ENCODE measurements at regions not wholly inside any gene's neighbourhood (a gene's known extent, or its start where the extent isn't known, plus 50 kb on each side); places are given as distances from the start of the nearest gene placed in this dataset.

DNA sequence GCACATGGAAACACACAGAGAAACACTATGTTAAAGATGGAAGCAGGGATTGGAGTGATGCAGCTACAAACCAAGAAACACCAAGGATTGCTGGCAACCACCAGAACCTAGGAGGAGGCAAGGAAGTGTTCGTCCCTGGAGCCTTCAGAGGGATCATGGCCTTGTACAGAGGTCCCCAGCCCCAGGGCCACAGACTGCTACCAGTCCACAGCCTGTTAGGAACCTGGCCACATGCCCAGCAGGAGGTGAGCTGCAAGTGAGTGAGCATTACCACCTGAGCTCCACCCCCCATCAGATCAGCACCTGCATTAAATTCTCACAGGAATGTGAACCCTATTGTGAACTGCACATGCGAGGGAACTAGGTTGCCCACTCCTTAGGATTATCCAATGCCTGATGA, 505.7 kb upstream of the MDFIC2 start:
- no peak overlapping the region for H3K9ac ChIP-seq (ENCODE audit: low read depth, low read length)
- no peak overlapping the region for H3K4me3 ChIP-seq (ENCODE audit: low read length)
- WGBS = 95% methylated on average over 2 of the region's 2 CpGs
- H3K36me3 ChIP-seq (ENCODE audit: insufficient read depth, low read length) = no peaks in the 10 kb centered on the region
- H3K9me3 ChIP-seq (ENCODE audit: insufficient read depth, low read depth, low read length) = peaks cover 12% of the 10 kb centered on the region
- H3K27me3 ChIP-seq (ENCODE audit: insufficient read depth, low read length) = no peaks in the 10 kb centered on the region
- H3K4me1 ChIP-seq (ENCODE audit: insufficient read depth, low read length) = no peaks in the 10 kb centered on the region
- H3K27ac ChIP-seq (ENCODE audit: low read depth, low read length) = no peak overlapping the region

DNA sequence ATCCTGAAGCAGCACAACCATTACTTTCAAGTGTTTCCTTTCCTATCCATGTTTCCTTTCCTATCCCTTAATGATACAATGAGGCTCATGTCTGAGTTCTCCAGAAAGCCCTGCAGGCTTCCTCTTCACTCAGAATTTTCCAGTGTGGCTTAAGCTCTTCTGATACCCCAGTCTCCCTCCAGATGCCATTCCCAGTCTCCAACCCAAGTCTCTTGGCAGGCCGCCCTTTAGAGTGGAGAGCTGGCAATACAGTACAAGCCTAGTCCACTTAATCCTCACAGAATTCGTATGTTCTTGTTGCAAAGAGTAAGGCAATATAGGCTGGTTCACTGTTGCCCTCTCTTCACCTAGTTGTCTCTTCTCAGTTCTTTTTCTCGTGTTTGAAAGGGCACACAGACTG, 503.9 kb upstream of the MDFIC2 start:
- WGBS = 95% methylated on average over 3 of the region's 3 CpGs
- no peak overlapping the region for H3K9ac ChIP-seq (ENCODE audit: low read depth, low read length)

DNA sequence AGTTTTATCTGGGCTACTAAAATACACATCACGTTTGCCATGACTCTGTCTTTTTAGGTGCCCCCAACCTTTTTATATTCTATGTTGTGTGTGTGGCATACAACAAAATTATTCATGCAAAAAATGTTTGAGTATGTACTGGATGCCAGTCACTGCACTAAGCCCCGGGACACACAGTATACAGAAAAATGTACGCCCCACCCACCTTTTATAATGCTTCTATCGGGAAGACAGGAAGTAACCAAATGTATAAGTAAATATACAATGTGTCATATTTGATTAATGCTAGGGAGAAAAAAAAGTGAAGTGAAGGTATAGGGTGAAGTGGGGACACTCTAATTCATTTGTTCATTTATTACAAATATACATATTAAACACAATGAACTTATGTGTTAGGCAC, 503.4 kb upstream of the MDFIC2 start:
- 89% methylated on average over 1 of the region's 4 CpGs for WGBS
- H3K27me3 ChIP-seq (ENCODE audit: insufficient read depth, low read length) = no peaks in the 10 kb centered on the region
- H3K27ac ChIP-seq (ENCODE audit: low read depth, low read length) = no peak overlapping the region

More for the DNA sequence above, 503.9 kb upstream of the MDFIC2 start:
- Histone ChIP-seq H3K27ac (ENCODE audit: low read depth, low read length) (no peak overlapping the region), H3K4me1 (ENCODE audit: insufficient read depth, low read length) (no peaks in the 10 kb centered on the region), H3K4me3 (ENCODE audit: low read length) (no peak overlapping the region), H3K9me3 (ENCODE audit: insufficient read depth, low read depth, low read length) (peaks cover 12% of the 10 kb centered on the region), H3K36me3 (ENCODE audit: insufficient read depth, low read length) (no peaks in the 10 kb centered on the region), H3K27me3 (ENCODE audit: insufficient read depth, low read length) (no peaks in the 10 kb centered on the region)

DNA sequence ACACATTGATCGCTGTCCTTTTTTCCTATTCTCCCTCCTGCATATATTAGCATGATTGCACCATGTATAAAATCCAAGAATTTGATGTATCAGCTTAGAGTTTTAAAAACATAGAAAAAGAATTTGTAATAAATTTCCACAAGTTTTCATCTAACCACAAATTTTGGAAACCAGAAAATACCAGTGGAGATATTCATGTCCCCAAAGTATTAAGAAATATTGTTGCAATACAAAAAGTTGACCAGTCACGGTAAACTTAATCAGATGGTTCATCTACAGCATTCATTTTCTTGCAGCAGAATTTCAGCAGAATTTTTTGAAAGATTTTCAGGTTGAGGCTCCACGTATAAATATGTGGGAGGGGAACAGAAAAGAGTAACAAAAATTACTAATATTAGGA, 500.9 kb upstream of the MDFIC2 start:
- WGBS = 96% methylated on average over 2 of the region's 3 CpGs

More for the DNA sequence above, 503.4 kb upstream of the MDFIC2 start:
- no peaks in the 10 kb centered on the region for H3K4me1 ChIP-seq (ENCODE audit: insufficient read depth, low read length)
- peaks cover 12% of the 10 kb centered on the region for H3K9me3 ChIP-seq (ENCODE audit: insufficient read depth, low read depth, low read length)
- no peak overlapping the region for H3K4me3 ChIP-seq (ENCODE audit: low read length)
- no peak overlapping the region for H3K9ac ChIP-seq (ENCODE audit: low read depth, low read length)
- no peaks in the 10 kb centered on the region for H3K36me3 ChIP-seq (ENCODE audit: insufficient read depth, low read length)

DNA sequence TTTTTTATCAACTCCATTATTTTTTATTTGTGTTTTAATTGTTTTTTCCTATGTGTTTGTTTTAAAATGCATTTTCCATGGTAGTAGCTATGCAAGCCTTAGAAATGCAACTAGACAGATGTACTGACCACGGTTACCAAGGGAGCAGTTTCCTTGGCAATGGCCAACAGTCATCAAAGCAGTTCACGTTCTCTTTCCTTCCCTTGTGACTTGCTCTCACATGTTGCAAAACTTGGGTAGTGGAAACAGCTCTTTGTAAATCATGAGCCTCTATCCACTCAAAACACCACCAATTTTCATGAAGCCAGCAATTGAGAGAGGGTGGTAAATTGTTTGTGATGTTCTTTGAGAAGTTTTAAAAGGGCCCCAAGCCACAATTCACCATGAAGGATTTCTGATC, 499.4 kb upstream of the MDFIC2 start:
- H3K4me1 ChIP-seq (ENCODE audit: insufficient read depth, low read length) = no peaks in the 10 kb centered on the region
- H3K9ac ChIP-seq (ENCODE audit: low read depth, low read length) = no peak overlapping the region
- H3K4me3 ChIP-seq (ENCODE audit: low read length) = no peak overlapping the region
- H3K9me3 ChIP-seq (ENCODE audit: insufficient read depth, low read depth, low read length) = peaks cover 5% of the 10 kb centered on the region; the same call in 1 of the 2 replicates
- 89% methylated on average over 2 of the region's 2 CpGs for WGBS
- no peak overlapping the region for H3K27ac ChIP-seq (ENCODE audit: low read depth, low read length)
- H3K36me3 ChIP-seq (ENCODE audit: insufficient read depth, low read length) = no peaks in the 10 kb centered on the region
- no peaks in the 10 kb centered on the region for H3K27me3 ChIP-seq (ENCODE audit: insufficient read depth, low read length)

More for the DNA sequence above, 500.9 kb upstream of the MDFIC2 start:
- H3K9me3 ChIP-seq (ENCODE audit: insufficient read depth, low read depth, low read length) = peaks cover 12% of the 10 kb centered on the region
- H3K4me3 ChIP-seq (ENCODE audit: low read length) = no peak overlapping the region
- H3K36me3 ChIP-seq (ENCODE audit: insufficient read depth, low read length) = no peaks in the 10 kb centered on the region
- H3K4me1 ChIP-seq (ENCODE audit: insufficient read depth, low read length) = no peaks in the 10 kb centered on the region
- H3K27me3 ChIP-seq (ENCODE audit: insufficient read depth, low read length) = no peaks in the 10 kb centered on the region
- H3K9ac ChIP-seq (ENCODE audit: low read depth, low read length) = no peak overlapping the region
- H3K27ac ChIP-seq (ENCODE audit: low read depth, low read length) = no peak overlapping the region

DNA sequence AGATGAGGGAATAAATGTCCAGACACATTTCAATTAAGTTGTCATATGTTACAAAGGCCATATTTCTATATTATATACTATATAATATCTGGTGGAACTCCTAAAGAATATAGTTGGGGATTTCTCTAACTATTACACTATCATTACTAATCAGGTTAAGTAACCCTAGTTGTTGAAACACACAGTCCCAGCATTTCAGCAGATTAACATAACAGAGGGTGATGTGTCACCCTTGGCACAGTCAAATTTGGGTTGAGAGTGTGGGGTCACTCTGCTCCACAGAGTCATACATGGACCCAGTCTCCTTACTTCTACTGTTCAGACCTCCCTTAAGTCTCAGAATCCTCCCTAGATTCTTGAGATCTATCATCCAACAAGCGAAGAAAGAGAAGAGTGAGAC, 496.4 kb upstream of the MDFIC2 start:
- 100% methylated on average over 1 of the region's 1 CpG for WGBS
- H3K4me1 ChIP-seq (ENCODE audit: insufficient read depth, low read length) = no peaks in the 10 kb centered on the region
- H3K27ac ChIP-seq (ENCODE audit: low read depth, low read length) = no peak overlapping the region
- no peaks in the 10 kb centered on the region for H3K36me3 ChIP-seq (ENCODE audit: insufficient read depth, low read length)
- H3K9ac ChIP-seq (ENCODE audit: low read depth, low read length) = no peak overlapping the region
- no peak overlapping the region for H3K4me3 ChIP-seq (ENCODE audit: low read length)
- H3K27me3 ChIP-seq (ENCODE audit: insufficient read depth, low read length) = no peaks in the 10 kb centered on the region
- H3K9me3 ChIP-seq (ENCODE audit: insufficient read depth, low read depth, low read length) = no peaks in the 10 kb centered on the region

DNA sequence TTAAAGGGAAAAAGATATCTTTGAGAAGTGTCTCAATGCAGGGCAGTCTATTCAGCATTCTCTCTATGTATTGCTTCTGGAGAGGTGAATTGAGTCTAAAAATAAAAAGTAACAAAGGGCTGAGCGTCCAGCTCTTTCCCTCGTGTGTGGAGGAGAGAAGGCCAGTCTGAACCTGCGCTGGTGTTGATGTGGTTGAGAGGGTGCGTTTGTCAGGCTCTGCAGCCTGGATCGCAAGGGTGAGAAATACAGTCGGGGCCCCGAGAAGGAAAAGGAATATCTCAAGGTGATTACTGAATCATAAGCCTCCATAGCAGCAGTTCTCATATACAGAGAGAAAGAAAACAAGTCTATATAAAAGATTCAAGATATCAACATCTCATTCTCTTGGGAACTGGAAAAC, 494.1 kb upstream of the MDFIC2 start:
- Histone ChIP-seq H3K4me1 (ENCODE audit: insufficient read depth, low read length) (no peaks in the 10 kb centered on the region), H3K36me3 (ENCODE audit: insufficient read depth, low read length) (no peaks in the 10 kb centered on the region), H3K27ac (ENCODE audit: low read depth, low read length) (no peak overlapping the region), H3K9ac (ENCODE audit: low read depth, low read length) (no peak overlapping the region), H3K27me3 (ENCODE audit: insufficient read depth, low read length) (no peaks in the 10 kb centered on the region), H3K9me3 (ENCODE audit: insufficient read depth, low read depth, low read length) (no peaks in the 10 kb centered on the region), H3K4me3 (ENCODE audit: low read length) (no peak overlapping the region)
- WGBS = 92% methylated on average over 4 of the region's 7 CpGs

DNA sequence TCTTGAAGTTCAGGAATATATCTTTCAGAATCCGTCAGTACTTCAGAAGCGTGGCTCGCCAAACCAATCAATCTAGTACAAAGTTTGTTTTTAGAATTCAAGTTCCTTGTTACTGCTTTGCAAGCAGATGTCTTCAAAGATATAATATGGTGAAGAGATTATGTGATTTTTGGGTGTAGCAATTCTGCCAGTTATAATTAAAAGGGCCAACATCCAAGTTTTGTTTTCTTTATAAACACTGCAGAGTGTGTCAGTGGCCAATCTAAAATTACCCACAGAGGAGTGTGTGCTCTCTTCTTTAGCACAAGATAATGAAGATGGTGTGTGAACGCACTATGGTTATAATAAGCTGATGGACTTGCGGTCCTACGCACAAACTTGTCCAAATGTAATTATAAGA, 493.6 kb upstream of the MDFIC2 start:
- Histone ChIP-seq H3K9ac (ENCODE audit: low read depth, low read length) (no peak overlapping the region), H3K36me3 (ENCODE audit: insufficient read depth, low read length) (no peaks in the 10 kb centered on the region), H3K9me3 (ENCODE audit: insufficient read depth, low read depth, low read length) (no peaks in the 10 kb centered on the region), H3K27ac (ENCODE audit: low read depth, low read length) (no peak overlapping the region), H3K27me3 (ENCODE audit: insufficient read depth, low read length) (no peaks in the 10 kb centered on the region), H3K4me1 (ENCODE audit: insufficient read depth, low read length) (no peaks in the 10 kb centered on the region), H3K4me3 (ENCODE audit: low read length) (no peak overlapping the region)
- WGBS = 95% methylated on average over 6 of the region's 6 CpGs

DNA sequence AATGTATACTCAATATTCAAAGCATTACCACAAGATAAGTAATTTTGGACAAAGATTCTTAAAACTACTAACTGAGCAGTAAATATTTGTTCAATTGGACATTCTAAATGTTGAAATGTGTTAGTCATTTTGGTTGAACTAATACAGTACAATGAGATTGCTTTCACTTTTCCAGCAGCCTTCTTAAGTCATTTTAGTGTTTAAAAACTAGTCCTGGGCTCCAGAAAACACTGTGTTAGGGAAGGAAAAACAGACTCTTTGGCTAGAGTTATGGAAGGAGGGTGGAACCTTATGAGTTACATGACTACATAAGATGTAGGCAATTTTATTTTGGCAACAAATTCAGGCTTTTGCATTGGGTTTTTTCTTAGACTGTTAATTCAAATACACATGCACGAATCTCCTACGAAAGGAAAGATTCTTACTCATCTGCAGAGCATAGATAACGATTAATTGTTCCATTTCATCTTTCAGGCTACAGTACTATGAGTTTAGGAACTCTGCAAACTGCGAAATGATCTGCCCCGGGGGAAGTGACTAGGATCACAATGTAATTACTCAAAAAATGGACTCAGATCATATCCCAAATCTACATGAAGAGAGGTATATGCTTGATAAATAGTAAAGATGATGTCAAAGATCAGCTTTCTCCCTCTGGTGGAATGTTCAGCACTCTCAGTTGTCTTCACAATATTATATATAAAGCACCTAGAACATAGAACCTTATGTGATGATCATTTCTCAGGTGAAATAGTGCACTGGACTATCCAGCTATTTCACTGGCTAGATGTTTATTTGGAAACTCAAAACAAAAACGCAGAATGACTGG, 492.8 kb upstream of the MDFIC2 start:
- Histone ChIP-seq H3K9ac (ENCODE audit: low read depth, low read length) (no peak overlapping the region), H3K9me3 (ENCODE audit: insufficient read depth, low read depth, low read length) (no peaks in the 10 kb centered on the region), H3K27me3 (ENCODE audit: insufficient read depth, low read length) (no peaks in the 10 kb centered on the region), H3K4me1 (ENCODE audit: insufficient read depth, low read length) (no peaks in the 10 kb centered on the region), H3K4me3 (ENCODE audit: low read length) (no peak overlapping the region), H3K27ac (ENCODE audit: low read depth, low read length) (no peak overlapping the region), H3K36me3 (ENCODE audit: insufficient read depth, low read length) (no peaks in the 10 kb centered on the region)
- 96% methylated on average over 6 of the region's 6 CpGs for WGBS

DNA sequence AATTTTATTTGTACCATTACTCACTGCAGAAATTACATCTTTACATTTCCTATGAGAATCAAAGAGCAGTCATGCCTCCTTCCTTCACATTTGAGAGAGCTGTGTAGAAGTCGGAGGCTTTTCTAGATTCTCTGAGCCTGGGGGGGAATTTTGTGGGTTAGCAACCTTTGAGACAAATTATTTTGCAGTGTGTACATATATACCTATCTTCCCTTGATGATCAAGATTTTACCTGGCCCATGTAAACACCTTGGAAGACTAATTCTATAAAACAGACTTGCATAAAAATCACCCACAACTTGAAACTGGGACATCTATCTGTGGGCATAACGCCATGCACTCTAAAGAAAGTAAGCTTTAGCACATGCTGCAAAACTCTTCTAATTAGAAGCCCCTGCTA, 491.5 kb upstream of the MDFIC2 start:
- no peak overlapping the region for H3K4me3 ChIP-seq (ENCODE audit: low read length)
- H3K36me3 ChIP-seq (ENCODE audit: insufficient read depth, low read length) = no peaks in the 10 kb centered on the region
- no peaks in the 10 kb centered on the region for H3K4me1 ChIP-seq (ENCODE audit: insufficient read depth, low read length)
- H3K27ac ChIP-seq (ENCODE audit: low read depth, low read length) = no peak overlapping the region
- no peak overlapping the region for H3K9ac ChIP-seq (ENCODE audit: low read depth, low read length)
- WGBS = 93% methylated on average over 1 of the region's 2 CpGs
- H3K9me3 ChIP-seq (ENCODE audit: insufficient read depth, low read depth, low read length) = no peaks in the 10 kb centered on the region
- no peaks in the 10 kb centered on the region for H3K27me3 ChIP-seq (ENCODE audit: insufficient read depth, low read length)

DNA sequence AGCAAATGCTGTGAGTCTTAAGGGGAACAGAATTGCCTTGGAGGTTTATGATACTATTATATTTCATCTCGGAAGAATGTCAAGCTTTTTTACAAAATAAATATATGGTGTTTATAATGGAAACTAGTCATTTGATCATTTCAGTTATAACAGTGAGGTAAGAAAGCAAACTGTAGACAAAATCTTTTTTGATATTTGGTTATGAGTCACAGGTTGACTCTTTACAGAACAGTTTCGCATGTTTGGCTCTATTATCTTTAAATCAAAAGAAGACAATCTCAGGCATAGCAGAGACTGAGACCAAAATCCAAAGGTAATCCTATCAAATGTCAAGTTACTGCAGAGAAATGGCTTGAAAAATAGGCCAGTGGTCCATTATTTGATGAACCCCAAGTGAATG, 490.9 kb upstream of the MDFIC2 start:
- no peaks in the 10 kb centered on the region for H3K4me1 ChIP-seq (ENCODE audit: insufficient read depth, low read length)
- H3K4me3 ChIP-seq (ENCODE audit: low read length) = no peak overlapping the region
- H3K9ac ChIP-seq (ENCODE audit: low read depth, low read length) = no peak overlapping the region
- H3K27ac ChIP-seq (ENCODE audit: low read depth, low read length) = no peak overlapping the region
- no peaks in the 10 kb centered on the region for H3K9me3 ChIP-seq (ENCODE audit: insufficient read depth, low read depth, low read length)
- 26% methylated on average over 1 of the region's 2 CpGs for WGBS
- H3K27me3 ChIP-seq (ENCODE audit: insufficient read depth, low read length) = no peaks in the 10 kb centered on the region
- no peaks in the 10 kb centered on the region for H3K36me3 ChIP-seq (ENCODE audit: insufficient read depth, low read length)

DNA sequence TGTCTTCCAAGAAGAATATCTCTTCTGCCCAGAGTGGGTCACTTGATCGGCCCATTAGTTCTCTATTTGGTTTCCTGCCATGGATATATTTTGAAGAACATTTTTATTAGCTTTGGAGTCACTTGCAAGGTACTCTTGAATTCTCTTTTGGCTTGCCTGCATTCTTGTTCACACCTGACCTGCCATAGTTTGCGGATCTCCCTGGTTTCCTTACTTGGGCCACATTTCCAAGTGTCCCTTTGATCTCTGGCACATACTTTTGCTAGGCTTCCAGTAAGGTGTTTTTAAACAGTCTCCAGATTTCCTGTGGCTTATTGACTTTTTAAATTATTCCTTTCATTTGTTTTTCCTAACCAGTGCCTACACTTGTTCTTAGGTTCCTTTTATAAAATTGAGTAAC, 488.5 kb upstream of the MDFIC2 start:
- Histone ChIP-seq H3K36me3 (ENCODE audit: insufficient read depth, low read length) (no peaks in the 10 kb centered on the region), H3K9me3 (ENCODE audit: insufficient read depth, low read depth, low read length) (no peaks in the 10 kb centered on the region), H3K4me3 (ENCODE audit: low read length) (no peak overlapping the region), H3K9ac (ENCODE audit: low read depth, low read length) (no peak overlapping the region), H3K27ac (ENCODE audit: low read depth, low read length) (no peak overlapping the region), H3K4me1 (ENCODE audit: insufficient read depth, low read length) (no peaks in the 10 kb centered on the region), H3K27me3 (ENCODE audit: insufficient read depth, low read length) (no peaks in the 10 kb centered on the region)
- WGBS = 96% methylated on average over 2 of the region's 2 CpGs

Measured in HUES64 (cell line).